Stimulated activated CD4-positive, alpha-beta T cell treated with anti-CD3 and anti-CD28 coated beads, TNF-alpha, amount 100 ng/mL, for 1 hour (primary cell): ENCODE measurements at regions not wholly inside any gene's neighbourhood (a gene's known extent, or its start where the extent isn't known, plus 50 kb on each side); places are given as distances from the start of the nearest gene placed in this dataset.

Source experiments
- DNase-seq, 3 donors: peaks; one replicate each; pipeline ENCODE4 v3.0.0-alpha.2; 2020; ENCODE audit warnings: low read depth in 3 of 3, low spot score in 1 of 3

GRCh38 chr2:64400105-64400728, 53.7 kb upstream of the LGALSL start:
- DNase-seq: no peak

GRCh38 chr2:64400733-64401528, 53.0 kb upstream of the LGALSL start:
- no peak for DNase-seq

GRCh38 chr2:64401529-64401880, 52.5 kb upstream of the LGALSL start:
- DNase-seq: no peak

GRCh38 chr2:64402876-64403275, 51.1 kb upstream of the LGALSL start:
- DNase-seq: no peak

GRCh38 chr2:64403426-64403825, 50.5 kb upstream of the LGALSL start:
- no peak for DNase-seq

GRCh38 chr2:64404002-64404731, 49.8 kb upstream of the LGALSL start:
- no peak for DNase-seq
